Tibial nerve (tissue), 4 donors: ENCODE measurements at regions not wholly inside any gene's neighbourhood (a gene's known extent, or its start where the extent isn't known, plus 50 kb on each side); places are given as distances from the start of the nearest gene placed in this dataset.

ENCODE experiments used
- DNase-seq, 2 donors: peaks; one replicate each; pipeline ENCODE4 v3.0.0-alpha.2; 2019; ENCODE audit warnings: low spot score in 2 of 2
- H3K27ac ChIP-seq, 4 donors: fragments of 200-600 bp; sonication (generic) in 3 of 4; one replicate each; pipeline ENCODE4 v1.5.1; 2017 to 2019; ENCODE audit warnings: mild to moderate bottlenecking in 1 of 4
- H3K27me3 ChIP-seq, 2 donors: fragments of 200-600 bp; sonication (generic) in 1 of 2; one replicate each; pipeline versions ENCODE4 v1.5.1 to v1.6.0; 2017 to 2019
- H3K36me3 ChIP-seq, 3 donors: fragments of 200-600 bp; sonication (generic); one replicate each; pipeline ENCODE4 v1.5.1; 2018 to 2019
- H3K4me1 ChIP-seq, 4 donors: fragments of 200-600 bp; sonication (generic) in 3 of 4; one replicate each; pipeline ENCODE4 v1.5.1; 2017 to 2019
- H3K4me3 ChIP-seq, 4 donors: fragments of 200-600 bp; sonication (generic) in 3 of 4; one replicate each; pipeline ENCODE4 v1.5.1; 2017 to 2019; ENCODE audit warnings: mild to moderate bottlenecking in 1 of 4, moderate library complexity in 1 of 4
- H3K9me3 ChIP-seq, 4 donors: fragments of 200-600 bp; sonication (generic) in 3 of 4; one replicate each; pipeline ENCODE4 v1.5.1; 2017 to 2019
- EP300 ChIP-seq, 2 donors: sonication (generic); formaldehyde crosslinking; IDR thresholded peaks; one replicate each; pipeline ENCODE4 v1.6.1; 2017; ENCODE audit warnings: antibody characterized with exemption in 2 of 2, mild to moderate bottlenecking in 1 of 2
- POLR2A ChIP-seq, 2 donors: fragments of 450-650 bp; IDR thresholded peaks; one replicate each; pipeline ENCODE4 v1.6.1; 2017; ENCODE audit warnings: antibody characterized with exemption in 2 of 2, mild to moderate bottlenecking in 2 of 2, moderate library complexity in 2 of 2
- WGBS, 2 donors: methylation state at CpG; one replicate each; pipeline ENCODE4 v1.1.5; 2018; 5-methylcytosine and 5-hydroxymethylcytosine counted together
- TF ChIP-seq, protein P1 (sequence below), 5 experiments: fragments of 200-600 bp in 3 of 5; fragments of 450-650 bp in 2 of 5; sonication (generic) in 3 of 5; IDR thresholded peaks; one replicate each; pipeline ENCODE4 v1.5.1; 2016 to 2019; ENCODE audit warnings: antibody characterized with exemption in 5 of 5, mild to moderate bottlenecking in 3 of 5, moderate library complexity in 2 of 5

DNA sequence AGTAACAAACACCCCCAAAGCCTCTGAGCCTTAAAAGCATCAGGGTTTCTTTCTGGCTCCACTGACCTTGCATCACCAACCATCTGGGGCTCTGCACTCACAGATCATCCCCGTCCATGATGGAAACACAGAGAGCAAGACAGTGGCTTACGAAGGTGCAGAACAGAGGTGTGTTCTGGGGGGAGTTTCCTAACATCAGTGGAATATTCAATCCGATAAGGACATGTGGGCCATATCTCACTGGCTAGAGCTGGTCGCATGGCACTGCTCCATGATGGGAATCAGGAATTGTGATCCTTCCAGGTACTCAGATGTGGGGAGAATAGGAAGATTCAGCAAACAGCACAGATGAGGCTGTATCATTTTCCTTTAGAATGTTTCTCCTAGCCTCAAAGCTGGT, 457.2 kb downstream of the IRS2 start:
- no peaks in the 10 kb centered on the region for H3K27me3 ChIP-seq
- 93 to 96% methylated on average over 4 of the region's 4 CpGs for WGBS, 2 donors
- no peak overlapping the region for H3K4me3 ChIP-seq
- TF ChIP-seq, protein P1, sequence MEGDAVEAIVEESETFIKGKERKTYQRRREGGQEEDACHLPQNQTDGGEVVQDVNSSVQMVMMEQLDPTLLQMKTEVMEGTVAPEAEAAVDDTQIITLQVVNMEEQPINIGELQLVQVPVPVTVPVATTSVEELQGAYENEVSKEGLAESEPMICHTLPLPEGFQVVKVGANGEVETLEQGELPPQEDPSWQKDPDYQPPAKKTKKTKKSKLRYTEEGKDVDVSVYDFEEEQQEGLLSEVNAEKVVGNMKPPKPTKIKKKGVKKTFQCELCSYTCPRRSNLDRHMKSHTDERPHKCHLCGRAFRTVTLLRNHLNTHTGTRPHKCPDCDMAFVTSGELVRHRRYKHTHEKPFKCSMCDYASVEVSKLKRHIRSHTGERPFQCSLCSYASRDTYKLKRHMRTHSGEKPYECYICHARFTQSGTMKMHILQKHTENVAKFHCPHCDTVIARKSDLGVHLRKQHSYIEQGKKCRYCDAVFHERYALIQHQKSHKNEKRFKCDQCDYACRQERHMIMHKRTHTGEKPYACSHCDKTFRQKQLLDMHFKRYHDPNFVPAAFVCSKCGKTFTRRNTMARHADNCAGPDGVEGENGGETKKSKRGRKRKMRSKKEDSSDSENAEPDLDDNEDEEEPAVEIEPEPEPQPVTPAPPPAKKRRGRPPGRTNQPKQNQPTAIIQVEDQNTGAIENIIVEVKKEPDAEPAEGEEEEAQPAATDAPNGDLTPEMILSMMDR (IDR thresholded peaks at IDR 0.05): no peak
- no peak for TF ChIP-seq EP300 (IDR thresholded peaks at IDR 0.05)
- TF ChIP-seq POLR2A (IDR thresholded peaks at IDR 0.05): no peak
- no peak overlapping the region for H3K27ac ChIP-seq
- H3K9me3 ChIP-seq: no peaks in the 10 kb centered on the region
- H3K36me3 ChIP-seq: no peaks in the 10 kb centered on the region
- DNase-seq: no peak
- H3K4me1 ChIP-seq: no peaks in the 10 kb centered on the region

DNA sequence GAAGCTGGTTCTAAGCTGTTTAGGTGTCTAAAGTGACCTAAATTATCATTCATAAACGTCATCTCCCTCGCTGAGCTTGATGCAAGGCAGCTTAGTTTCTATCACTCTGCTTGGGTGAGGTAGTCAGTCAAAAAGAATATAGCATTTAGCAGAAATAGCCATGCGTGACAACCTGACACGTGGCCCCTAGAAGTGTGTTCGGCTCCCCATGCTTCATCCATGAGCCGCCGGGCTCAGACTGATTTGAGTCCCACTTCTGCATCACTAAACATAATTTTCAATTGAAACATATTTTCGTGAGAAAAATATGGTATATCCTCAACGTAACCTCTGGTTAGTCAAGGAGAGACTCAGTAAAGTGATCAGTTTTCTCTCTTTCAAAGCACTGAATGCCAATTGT, 459.8 kb downstream of the IRS2 start:
- H3K4me3 ChIP-seq: no peak overlapping the region
- H3K36me3 ChIP-seq: no peaks in the 10 kb centered on the region
- no peaks in the 10 kb centered on the region for H3K9me3 ChIP-seq
- TF ChIP-seq, protein P1 (IDR thresholded peaks at IDR 0.05): no peak
- TF ChIP-seq POLR2A (IDR thresholded peaks at IDR 0.05) (no peak), EP300 (IDR thresholded peaks at IDR 0.05) (no peak)
- no peaks in the 10 kb centered on the region for H3K4me1 ChIP-seq
- H3K27me3 ChIP-seq: no peaks in the 10 kb centered on the region
- 90 to 91% methylated on average over 9 of the region's 9 CpGs for WGBS, 2 donors
- no peak overlapping the region for H3K27ac ChIP-seq
- no peak for DNase-seq

DNA sequence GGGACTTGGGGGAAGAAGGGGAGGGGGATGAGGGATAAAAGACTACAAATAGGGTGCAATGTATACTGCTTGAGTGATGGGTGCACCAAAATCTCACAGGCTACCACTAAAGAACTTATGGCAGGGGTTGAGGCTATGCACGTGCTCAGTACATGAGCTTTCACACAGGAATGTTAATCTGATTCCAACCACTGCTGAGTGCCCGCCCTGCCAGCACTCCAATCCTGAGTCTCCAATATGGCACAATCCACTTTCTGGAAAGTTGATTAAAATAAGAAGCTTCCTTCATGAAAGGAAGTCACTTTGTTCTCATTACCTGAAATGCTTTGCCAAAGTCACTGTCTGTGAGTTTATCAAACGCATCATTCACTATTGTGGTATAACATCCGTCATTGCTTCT, 463.0 kb downstream of the IRS2 start:
- no peaks in the 10 kb centered on the region for H3K36me3 ChIP-seq
- H3K4me1 ChIP-seq: no peaks in the 10 kb centered on the region
- DNase-seq: no peak
- no peak for TF ChIP-seq EP300 (IDR thresholded peaks at IDR 0.05)
- TF ChIP-seq, protein P1 (IDR thresholded peaks at IDR 0.05): no peak
- TF ChIP-seq POLR2A (IDR thresholded peaks at IDR 0.05): no peak
- H3K4me3 ChIP-seq: no peak overlapping the region
- 93% methylated on average over 4 of the region's 4 CpGs for WGBS, 2 donors
- no peak overlapping the region for H3K27ac ChIP-seq
- H3K9me3 ChIP-seq: peaks cover 0 to 5% (median 0%) of the 10 kb centered on the region in 4 donors
- H3K27me3 ChIP-seq: no peaks in the 10 kb centered on the region

DNA sequence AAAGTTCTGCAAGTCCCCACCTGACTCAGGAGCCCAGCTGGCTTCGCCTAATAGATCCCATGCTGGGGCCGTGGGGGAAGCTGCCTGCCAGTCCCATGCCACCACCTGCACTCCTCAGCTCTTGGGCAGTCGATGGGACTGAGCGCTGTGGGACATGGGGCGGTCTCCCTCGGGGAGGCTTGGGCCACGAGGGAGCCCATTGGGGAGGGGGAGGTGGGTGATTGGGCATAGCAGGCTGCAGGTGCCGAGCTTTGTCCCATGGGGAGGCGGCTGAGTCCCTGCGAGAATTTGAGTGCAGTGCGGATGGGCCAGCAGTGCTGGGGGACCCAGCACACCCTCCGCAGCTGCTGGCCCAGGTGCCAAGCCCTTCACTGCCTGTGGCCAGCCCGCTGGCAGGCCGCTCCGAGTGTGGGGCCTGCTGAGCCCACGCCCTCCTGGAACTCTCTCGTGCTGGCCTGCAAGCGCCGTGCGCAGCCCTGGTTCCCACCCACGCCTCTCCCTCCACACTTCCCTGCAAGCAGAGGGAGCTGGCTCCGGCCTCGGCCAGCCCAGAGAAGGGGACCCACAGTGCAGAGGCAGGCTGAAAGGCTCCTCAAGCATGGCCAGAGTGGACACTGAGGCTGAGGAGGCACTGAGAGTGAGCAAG, 467.3 kb downstream of the IRS2 start:
- H3K4me3 ChIP-seq: no peak overlapping the region
- 75 to 88% methylated on average over 16 to 23 of the region's 23 CpGs for WGBS, 2 donors

DNA sequence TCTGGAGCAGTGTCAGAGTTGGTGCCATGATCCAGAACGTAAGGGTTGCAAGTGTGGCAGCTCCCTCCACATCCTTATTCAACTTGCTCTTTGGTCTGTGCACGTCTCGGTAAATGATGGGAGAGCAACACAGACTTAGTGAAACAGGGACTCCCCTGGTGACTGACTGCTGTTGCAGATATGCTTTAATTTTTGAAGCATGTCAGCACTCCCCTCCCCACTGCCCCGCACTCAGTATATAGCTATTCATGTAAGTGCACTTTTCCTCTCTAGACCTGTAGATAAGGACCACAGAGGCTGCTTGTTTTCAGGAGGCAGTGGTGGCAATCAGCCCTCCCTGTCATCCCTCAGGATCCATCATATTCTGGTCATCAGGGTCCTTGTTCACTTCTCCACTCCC, 470.9 kb downstream of the IRS2 start:
- Histone ChIP-seq H3K27me3 (no peaks in the 10 kb centered on the region), H3K36me3 (no peaks in the 10 kb centered on the region), H3K9me3 (peaks cover 0 to 5% (median 0%) of the 10 kb centered on the region in 4 donors), H3K27ac (no peak overlapping the region), H3K4me3 (no peak overlapping the region), H3K4me1 (no peaks in the 10 kb centered on the region)
- DNase-seq: no peak
- TF ChIP-seq POLR2A (IDR thresholded peaks at IDR 0.05) (no peak), EP300 (IDR thresholded peaks at IDR 0.05) (no peak)
- TF ChIP-seq, protein P1 (IDR thresholded peaks at IDR 0.05): no peak
- 93 to 95% methylated on average over 4 of the region's 4 CpGs for WGBS, 2 donors

More for the DNA sequence above, 467.3 kb downstream of the IRS2 start:
- H3K9me3 ChIP-seq: peaks cover 0 to 5% (median 0%) of the 10 kb centered on the region in 4 donors
- H3K27ac ChIP-seq: no peak overlapping the region
- no peaks in the 10 kb centered on the region for H3K4me1 ChIP-seq
- DNase-seq: no peak
- no peaks in the 10 kb centered on the region for H3K36me3 ChIP-seq
- no peak for TF ChIP-seq POLR2A (IDR thresholded peaks at IDR 0.05)
- TF ChIP-seq EP300 (IDR thresholded peaks at IDR 0.05): no peak
- TF ChIP-seq, protein P1 (IDR thresholded peaks at IDR 0.05): no peak
- no peaks in the 10 kb centered on the region for H3K27me3 ChIP-seq
